Ishikawa (cell line): ENCODE measurements at regions not wholly inside any gene's neighbourhood (a gene's known extent, or its start where the extent isn't known, plus 50 kb on each side); places are given as distances from the start of the nearest gene placed in this dataset.

Source experiments
- CEBPB ChIP-seq: IDR thresholded peaks from 2 replicates; pipeline ENCODE4 v1.6.1; 2012
- CREB1 ChIP-seq: IDR thresholded peaks from 2 replicates; pipeline ENCODE4 v1.6.1; 2012; ENCODE audit warnings: low read depth
- EP300 ChIP-seq: IDR thresholded peaks from 2 replicates; pipeline ENCODE4 v1.6.1; 2012; ENCODE audit warnings: borderline replicate concordance
- FOXM1 ChIP-seq: IDR thresholded peaks from 2 replicates; pipeline ENCODE4 v1.6.1; 2012; ENCODE audit warnings: low read depth, borderline replicate concordance
- NFIC ChIP-seq: IDR thresholded peaks from 2 replicates; pipeline ENCODE4 v1.6.1; 2012
- RAD21 ChIP-seq: IDR thresholded peaks from 2 replicates; pipeline ENCODE4 v1.6.1; 2012; ENCODE audit warnings: low read depth
- YY1 ChIP-seq: IDR thresholded peaks from 2 replicates; pipeline ENCODE4 v1.6.1; 2012; ENCODE audit warnings: low read depth
- TF ChIP-seq, protein P1 (sequence below): IDR thresholded peaks from 2 replicates; pipeline ENCODE4 v1.6.1; 2012

DNA sequence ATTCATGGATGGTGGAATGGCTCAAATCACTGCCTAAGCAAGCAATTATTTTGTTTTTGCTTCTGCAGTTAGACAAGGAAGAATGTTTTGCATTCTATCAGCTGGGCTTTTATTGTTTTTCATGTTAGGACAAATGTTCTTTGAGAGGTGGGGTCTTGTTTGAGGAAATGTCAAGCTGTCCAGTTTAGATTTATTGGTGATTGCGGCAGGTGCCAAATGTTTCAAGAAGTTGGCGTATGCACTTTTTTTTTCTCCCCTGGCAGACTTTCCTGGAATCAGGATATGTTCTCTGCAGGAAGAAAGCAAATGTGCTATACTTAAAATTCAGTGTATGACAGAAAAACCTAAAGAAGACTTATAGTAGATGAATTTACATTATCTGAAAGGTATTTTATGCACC, 81.0 kb upstream of the JAG1 start:
- TF ChIP-seq FOXM1 (no peak), YY1 (no peak), CREB1 (no peak), CEBPB (no peak), NFIC (no peak), EP300 (no peak), RAD21 (no peak)
- TF ChIP-seq, protein P1, sequence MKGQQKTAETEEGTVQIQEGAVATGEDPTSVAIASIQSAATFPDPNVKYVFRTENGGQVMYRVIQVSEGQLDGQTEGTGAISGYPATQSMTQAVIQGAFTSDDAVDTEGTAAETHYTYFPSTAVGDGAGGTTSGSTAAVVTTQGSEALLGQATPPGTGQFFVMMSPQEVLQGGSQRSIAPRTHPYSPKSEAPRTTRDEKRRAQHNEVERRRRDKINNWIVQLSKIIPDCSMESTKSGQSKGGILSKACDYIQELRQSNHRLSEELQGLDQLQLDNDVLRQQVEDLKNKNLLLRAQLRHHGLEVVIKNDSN, result no peak
